Muscle of leg (tissue), 3 donors: ENCODE measurements at regions not wholly inside any gene's neighbourhood (a gene's known extent, or its start where the extent isn't known, plus 50 kb on each side); places are given as distances from the start of the nearest gene placed in this dataset.

Source experiments
- DNase-seq: peaks from one replicate; pipeline ENCODE4 v3.0.0; 2013
- H3K27ac ChIP-seq: one replicate; pipeline ENCODE4 v1.5.1; 2013; ENCODE audit warnings: mild to moderate bottlenecking, low read length, control low read depth
- H3K27me3 ChIP-seq: one replicate; pipeline ENCODE4 v1.6.1; 2013; ENCODE audit warnings: low read length; ENCODE audit not compliant: control insufficient read depth, insufficient read depth
- H3K36me3 ChIP-seq: one replicate; pipeline ENCODE4 v1.6.1; 2013; ENCODE audit warnings: low read length; ENCODE audit not compliant: control insufficient read depth, insufficient read depth
- H3K4me1 ChIP-seq: one replicate; pipeline ENCODE4 v1.6.1; 2013; ENCODE audit warnings: low read length; ENCODE audit not compliant: control insufficient read depth, insufficient read depth
- H3K4me3 ChIP-seq: one replicate; pipeline ENCODE4 v1.5.1; 2013; ENCODE audit warnings: low read length, control low read depth
- H3K9me3 ChIP-seq: replicated peaks from 2 replicates; pipeline ENCODE4 v1.6.1; 2013; ENCODE audit warnings: low read depth, low read length; ENCODE audit not compliant: control insufficient read depth
- WGBS: methylation state at CpG from one replicate; pipeline ENCODE4 v1.1.5; 2013; ENCODE audit warnings: missing lambda C conversion rate; ENCODE audit not compliant: insufficient coverage; 5-methylcytosine and 5-hydroxymethylcytosine counted together

GRCh38 chr5:20656262-20656661 lies 668.3 kb upstream of the CDH18 start:
- no peaks in the 10 kb centered on the region for H3K36me3 ChIP-seq
- no peak overlapping the region for H3K27ac ChIP-seq
- H3K4me3 ChIP-seq, result no peak overlapping the region
- no peaks in the 10 kb centered on the region for H3K9me3 ChIP-seq
- no peak for DNase-seq
- H3K4me1 ChIP-seq, result no peaks in the 10 kb centered on the region
- no peaks in the 10 kb centered on the region for H3K27me3 ChIP-seq

GRCh38 chr5:20655211-20655610 lies 667.2 kb upstream of the CDH18 start:
- Histone ChIP-seq H3K4me3 (no peak overlapping the region), H3K27me3 (no peaks in the 10 kb centered on the region), H3K27ac (no peak overlapping the region), H3K36me3 (no peaks in the 10 kb centered on the region), H3K4me1 (no peaks in the 10 kb centered on the region), H3K9me3 (no peaks in the 10 kb centered on the region)
- DNase-seq, result no peak
- 88% methylated on average over 3 of the region's 4 CpGs for WGBS

DNA sequence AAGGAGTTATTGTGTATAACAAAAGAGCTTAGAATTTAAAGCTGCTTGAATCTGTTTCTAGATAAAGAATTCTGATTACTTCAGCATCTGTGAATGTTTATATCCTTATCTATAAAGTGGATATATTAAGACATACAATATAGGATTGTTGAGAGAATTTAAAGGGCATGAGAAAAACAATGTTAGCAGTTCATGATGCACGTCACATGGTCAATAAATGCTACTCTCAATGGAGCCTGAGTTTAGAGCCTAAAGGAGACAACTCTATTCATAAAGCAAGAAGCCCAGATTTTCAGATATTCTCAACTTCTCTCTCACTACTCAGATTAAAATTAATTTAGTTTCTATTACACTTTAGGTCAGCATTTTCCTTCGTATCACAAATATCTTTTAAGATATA lies 666.7 kb upstream of the CDH18 start:
- Histone ChIP-seq H3K4me1 (no peaks in the 10 kb centered on the region), H3K4me3 (no peak overlapping the region), H3K36me3 (no peaks in the 10 kb centered on the region), H3K27ac (no peak overlapping the region), H3K9me3 (no peaks in the 10 kb centered on the region), H3K27me3 (no peaks in the 10 kb centered on the region)
- no peak for DNase-seq
- WGBS, result no CpG with 5 or more reads among the region's 2 CpGs

DNA sequence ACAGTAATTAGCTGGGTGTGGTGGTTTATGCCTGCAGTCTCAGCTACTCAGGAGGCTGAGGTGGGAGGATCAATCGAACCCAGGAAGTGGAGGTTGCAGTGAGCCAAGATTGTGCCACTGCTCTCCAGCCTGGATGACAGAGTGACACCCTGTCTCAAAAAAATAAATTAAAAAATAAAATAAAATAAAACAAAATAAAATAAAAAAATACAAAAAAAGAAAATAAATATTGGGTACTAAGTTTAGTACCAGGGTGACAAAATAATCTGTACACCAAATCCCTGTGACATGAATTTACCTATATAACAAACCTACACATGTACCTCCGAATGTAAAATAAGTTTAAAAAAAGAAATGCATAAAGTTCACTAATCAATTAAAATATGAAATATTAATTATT lies 666.0 kb upstream of the CDH18 start:
- Histone ChIP-seq H3K36me3 (no peaks in the 10 kb centered on the region), H3K27me3 (no peaks in the 10 kb centered on the region), H3K4me3 (no peak overlapping the region), H3K4me1 (no peaks in the 10 kb centered on the region), H3K9me3 (peaks cover 3% of the 10 kb centered on the region), H3K27ac (no peak overlapping the region)
- no peak for DNase-seq
- no CpG with 5 or more reads among the region's 2 CpGs for WGBS

DNA sequence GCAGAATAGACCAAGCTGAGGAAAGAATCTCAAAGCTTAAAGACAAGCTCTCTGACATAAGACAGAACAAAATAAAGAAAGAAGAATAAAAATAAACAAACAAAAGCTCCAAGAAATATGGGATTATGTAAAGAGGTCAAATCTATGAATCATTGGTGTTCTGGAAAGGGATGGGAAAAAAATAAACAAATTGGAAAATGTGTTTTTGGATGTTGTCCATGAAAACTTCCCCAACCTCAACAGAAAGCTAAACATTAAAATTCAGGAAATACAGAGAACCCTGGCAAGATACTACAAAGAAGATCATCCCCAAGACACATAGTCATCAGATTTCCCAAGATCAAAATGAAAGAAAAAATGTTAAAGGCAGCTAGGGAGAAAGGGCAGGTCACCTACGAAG lies 662.0 kb upstream of the CDH18 start:
- DNase-seq, result peak; percentile 55
- Histone ChIP-seq H3K27ac (no peak overlapping the region), H3K9me3 (peaks cover 3% of the 10 kb centered on the region), H3K4me3 (no peak overlapping the region), H3K4me1 (no peaks in the 10 kb centered on the region), H3K27me3 (no peaks in the 10 kb centered on the region), H3K36me3 (no peaks in the 10 kb centered on the region)
- no CpG with 5 or more reads among the region's 1 CpG for WGBS

GRCh38 chr5:20648981-20649380 lies 661.0 kb upstream of the CDH18 start:
- peaks cover 3% of the 10 kb centered on the region for H3K9me3 ChIP-seq
- no peaks in the 10 kb centered on the region for H3K36me3 ChIP-seq
- H3K4me1 ChIP-seq, result no peaks in the 10 kb centered on the region
- peak; percentile 50 for DNase-seq
- H3K4me3 ChIP-seq, result no peak overlapping the region
- no peak overlapping the region for H3K27ac ChIP-seq
- H3K27me3 ChIP-seq, result no peaks in the 10 kb centered on the region

DNA sequence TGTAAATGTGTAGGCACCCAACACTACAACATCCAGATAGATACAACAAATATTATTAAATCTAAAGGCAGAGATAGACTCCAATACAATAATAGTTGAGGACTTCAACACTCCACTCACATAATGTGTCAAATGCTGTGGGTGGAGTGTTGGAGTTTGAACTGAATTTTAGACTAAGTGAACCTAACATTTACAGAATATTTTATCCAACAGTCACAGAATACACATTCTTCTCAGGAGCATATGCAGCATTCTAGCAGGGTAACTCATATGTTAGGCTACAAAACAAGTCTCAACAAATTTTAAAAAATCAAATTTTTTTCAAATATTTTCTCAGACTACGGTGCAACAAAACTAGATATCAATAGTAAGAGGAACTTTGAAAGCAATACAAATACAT lies 648.7 kb upstream of the CDH18 start:
- Histone ChIP-seq H3K4me3 (no peak overlapping the region), H3K9me3 (no peaks in the 10 kb centered on the region), H3K36me3 (no peaks in the 10 kb centered on the region), H3K27me3 (no peaks in the 10 kb centered on the region), H3K4me1 (no peaks in the 10 kb centered on the region), H3K27ac (no peak overlapping the region)
- no CpG with 5 or more reads among the region's 1 CpG for WGBS
- no peak for DNase-seq

DNA sequence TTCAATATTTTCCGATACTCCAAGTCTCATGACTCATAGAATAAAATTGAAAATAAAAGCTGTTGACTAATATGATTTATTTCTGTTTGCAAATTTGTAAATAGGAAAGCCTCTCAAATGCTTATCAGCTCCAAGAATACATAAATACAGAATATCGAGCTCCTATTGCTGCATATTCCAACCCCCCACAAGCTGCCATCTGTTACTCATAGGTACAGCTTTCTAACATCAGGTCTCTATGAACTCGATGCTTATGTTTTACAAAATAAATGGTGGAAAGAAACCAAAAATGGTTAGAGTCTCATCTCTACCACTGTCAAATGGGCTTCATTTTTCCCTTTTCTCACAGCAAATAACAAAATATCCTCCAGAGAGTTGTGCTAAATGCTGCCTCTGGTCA lies 631.6 kb upstream of the CDH18 start:
- Histone ChIP-seq H3K36me3 (no peaks in the 10 kb centered on the region), H3K9me3 (no peaks in the 10 kb centered on the region), H3K4me3 (no peak overlapping the region), H3K27me3 (no peaks in the 10 kb centered on the region), H3K27ac (no peak overlapping the region), H3K4me1 (no peaks in the 10 kb centered on the region)
- no CpG with 5 or more reads among the region's 3 CpGs for WGBS
- peak; percentile 55 for DNase-seq

GRCh38 chr5:20618340-20618739 lies 630.3 kb upstream of the CDH18 start:
- no CpG with 5 or more reads among the region's 1 CpG for WGBS
- no peaks in the 10 kb centered on the region for H3K9me3 ChIP-seq
- DNase-seq, result peak; percentile 77

GRCh38 chr5:20617841-20618240 lies 629.8 kb upstream of the CDH18 start:
- H3K27ac ChIP-seq, result peak overlapping the region; percentile 43
- H3K4me1 ChIP-seq, result no peaks in the 10 kb centered on the region
- DNase-seq, result peak; percentile 81
- H3K27me3 ChIP-seq, result no peaks in the 10 kb centered on the region
- no peak overlapping the region for H3K4me3 ChIP-seq
- no peaks in the 10 kb centered on the region for H3K9me3 ChIP-seq
- 17% methylated on average over 1 of the region's 3 CpGs for WGBS
- no peaks in the 10 kb centered on the region for H3K36me3 ChIP-seq

More at GRCh38 chr5:20618340-20618739, 630.3 kb upstream of the CDH18 start:
- Histone ChIP-seq H3K4me1 (no peaks in the 10 kb centered on the region), H3K36me3 (no peaks in the 10 kb centered on the region), H3K27ac (no peak overlapping the region), H3K4me3 (no peak overlapping the region), H3K27me3 (no peaks in the 10 kb centered on the region)

DNA sequence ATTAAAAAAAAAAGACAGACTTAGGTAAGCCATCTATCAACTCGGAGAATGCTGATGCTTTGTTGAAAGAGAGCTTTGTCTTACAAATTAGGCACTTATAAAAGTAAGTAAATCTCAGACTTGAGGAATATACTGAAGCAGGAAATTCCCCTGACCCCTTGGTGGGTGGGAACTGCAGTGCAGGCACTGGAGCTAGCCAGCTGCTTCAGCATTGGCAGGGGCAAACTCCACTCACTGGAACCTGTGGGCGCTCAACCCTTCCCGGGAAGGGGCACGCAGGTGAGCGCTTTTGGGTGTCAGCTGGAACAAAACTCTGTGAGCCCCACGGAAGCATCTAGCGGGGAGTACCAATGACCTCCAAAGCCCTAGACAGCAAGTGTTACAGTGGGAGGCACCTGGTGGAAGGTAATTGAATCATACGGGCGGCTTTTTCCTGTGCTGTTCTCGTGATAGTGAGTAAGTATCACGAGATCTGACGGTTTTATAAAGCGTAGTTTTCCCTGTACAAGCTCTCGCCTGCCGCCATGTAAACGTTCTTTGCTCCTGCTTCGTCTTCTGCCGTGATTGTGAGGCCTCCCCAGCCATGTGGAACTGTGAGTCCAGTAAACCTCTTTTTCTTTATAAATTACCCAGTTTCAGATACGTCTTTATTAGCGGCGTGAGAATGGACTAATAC lies 628.0 kb upstream of the CDH18 start:
- no peaks in the 10 kb centered on the region for H3K36me3 ChIP-seq
- no peaks in the 10 kb centered on the region for H3K9me3 ChIP-seq
- no peak overlapping the region for H3K27ac ChIP-seq
- H3K4me3 ChIP-seq, result no peak overlapping the region
- no peaks in the 10 kb centered on the region for H3K4me1 ChIP-seq
- 96% methylated on average over 12 of the region's 21 CpGs for WGBS
- no peak for DNase-seq
- no peaks in the 10 kb centered on the region for H3K27me3 ChIP-seq
